ENCODE measurements at regions not wholly inside any gene's neighbourhood (a gene's known extent, or its start where the extent isn't known, plus 50 kb on each side); places are given as distances from the start of the nearest gene placed in this dataset.

GRCh38 chr3:45277636-45278035 is 51.5 kb upstream of the TMEM158 start:
- Mint-ChIP-seq H3K27me3 (ENCODE audit: unreplicated experiment) (peaks cover 33% of the 10 kb centered on the region), H3K9me3 (ENCODE audit: unreplicated experiment) (peaks cover 43% of the 10 kb centered on the region), H3K27ac (ENCODE audit: unreplicated experiment) (no peak overlapping the region), H3K4me3 (ENCODE audit: unreplicated experiment) (no peak overlapping the region), H3K36me3 (ENCODE audit: unreplicated experiment) (no peaks in the 10 kb centered on the region), H3K4me1 (ENCODE audit: unreplicated experiment) (no peaks in the 10 kb centered on the region)
- TF ChIP-seq CTCF (IDR thresholded peaks at IDR 0.05) = no peak
- no peak for DNase-seq (ENCODE audit: extremely low spot score, unreplicated experiment)

GRCh38 chr3:45280232-45280631 is 54.1 kb upstream of the TMEM158 start:
- DNase-seq (ENCODE audit: extremely low spot score, unreplicated experiment) = no peak
- Mint-ChIP-seq H3K4me1 (ENCODE audit: unreplicated experiment) (no peaks in the 10 kb centered on the region), H3K9me3 (ENCODE audit: unreplicated experiment) (peaks cover 43% of the 10 kb centered on the region), H3K36me3 (ENCODE audit: unreplicated experiment) (no peaks in the 10 kb centered on the region), H3K27ac (ENCODE audit: unreplicated experiment) (no peak overlapping the region), H3K27me3 (ENCODE audit: unreplicated experiment) (peaks cover 41% of the 10 kb centered on the region), H3K4me3 (ENCODE audit: unreplicated experiment) (no peak overlapping the region)
- no peak for TF ChIP-seq CTCF (IDR thresholded peaks at IDR 0.05)

GRCh38 chr3:45280971-45281370 is 54.9 kb upstream of the TMEM158 start:
- Mint-ChIP-seq H3K27me3 (ENCODE audit: unreplicated experiment) (peaks cover 43% of the 10 kb centered on the region), H3K4me1 (ENCODE audit: unreplicated experiment) (no peaks in the 10 kb centered on the region), H3K27ac (ENCODE audit: unreplicated experiment) (no peak overlapping the region), H3K4me3 (ENCODE audit: unreplicated experiment) (no peak overlapping the region), H3K36me3 (ENCODE audit: unreplicated experiment) (no peaks in the 10 kb centered on the region), H3K9me3 (ENCODE audit: unreplicated experiment) (peaks cover 43% of the 10 kb centered on the region)
- no peak for DNase-seq (ENCODE audit: extremely low spot score, unreplicated experiment)
- no peak for TF ChIP-seq CTCF (IDR thresholded peaks at IDR 0.05)

- Mint-ChIP-seq H3K4me3 (ENCODE audit: unreplicated experiment) (no peak overlapping the region), H3K36me3 (ENCODE audit: unreplicated experiment) (no peaks in the 10 kb centered on the region), H3K4me1 (ENCODE audit: unreplicated experiment) (no peaks in the 10 kb centered on the region), H3K27me3 (ENCODE audit: unreplicated experiment) (peaks cover 58% of the 10 kb centered on the region), H3K27ac (ENCODE audit: unreplicated experiment) (no peak overlapping the region), H3K9me3 (ENCODE audit: unreplicated experiment) (peaks cover 31% of the 10 kb centered on the region)
- no peak for TF ChIP-seq CTCF (IDR thresholded peaks at IDR 0.05)
- no peak for DNase-seq (ENCODE audit: extremely low spot score, unreplicated experiment)
Observed at GRCh38 chr3:45283471-45283870, 57.4 kb upstream of the TMEM158 start.

GRCh38 chr3:45297331-45297730 is 71.2 kb upstream of the TMEM158 start:
- Mint-ChIP-seq H3K9me3 (ENCODE audit: unreplicated experiment) (peaks cover 13% of the 10 kb centered on the region), H3K4me3 (ENCODE audit: unreplicated experiment) (no peak overlapping the region), H3K4me1 (ENCODE audit: unreplicated experiment) (no peaks in the 10 kb centered on the region), H3K36me3 (ENCODE audit: unreplicated experiment) (no peaks in the 10 kb centered on the region), H3K27ac (ENCODE audit: unreplicated experiment) (no peak overlapping the region), H3K27me3 (ENCODE audit: unreplicated experiment) (peaks cover 58% of the 10 kb centered on the region)
- no peak for DNase-seq (ENCODE audit: extremely low spot score, unreplicated experiment)
- TF ChIP-seq CTCF (IDR thresholded peaks at IDR 0.05) = no peak

Data from osteocyte (in vitro differentiated cells).